OCI-LY7 (cell line): ENCODE measurements at regions not wholly inside any gene's neighbourhood (a gene's known extent, or its start where the extent isn't known, plus 50 kb on each side); places are given as distances from the start of the nearest gene placed in this dataset.

Experiments used
- BruUV-seq: library from RNA; stranded (reverse); fragments of 400-500 nt; replicated peaks from 2 replicates; lab custom pipeline; 2021; lab: Mats Ljungman, UMichigan
- CTCF ChIA-PET: fragments of 300-600 bp; sonication (Branson Sonifier 250); formaldehyde crosslinking; loops from one replicate; lab custom pipeline; 2022; ENCODE audit warnings: antibody characterized with exemption; ENCODE audit not compliant: unreplicated experiment; lab: Charles Lee
- POLR2A ChIA-PET: fragments of 300-600 bp; sonication (Branson Sonifier 250); formaldehyde crosslinking; loops from one replicate; lab custom pipeline; 2022; ENCODE audit warnings: antibody characterized with exemption; lab: Charles Lee
- DNase-seq: peaks from one replicate; pipeline ENCODE4 v3.0.0-alpha.2; 2015; ENCODE audit warnings: low spot score
- H2AFZ ChIP-seq: fragments of 200-600 bp; sonication (generic), shearing (Covaris generic); 2 replicates; pipeline ENCODE4 v1.6.1; 2014; ENCODE audit warnings: mild to moderate bottlenecking, antibody characterized with exemption, low read length, moderate library complexity
- H3K27ac ChIP-seq: fragments of 200-600 bp; sonication (generic); 2 replicates; pipeline ENCODE4 v1.5.1; 2014; ENCODE audit warnings: mixed run types, low read depth, mild to moderate bottlenecking, moderate library complexity, low read length, inconsistent platforms; ENCODE audit not compliant: poor library complexity, severe bottlenecking
- H3K36me3 ChIP-seq: fragments of 200-600 bp; sonication (generic); 2 replicates; pipeline ENCODE4 v1.6.1; 2014; ENCODE audit warnings: mild to moderate bottlenecking, antibody characterized with exemption, low read length, moderate library complexity, mixed read lengths; ENCODE audit not compliant: insufficient read depth
- H3K4me1 ChIP-seq: fragments of 200-600 bp; sonication (generic); 2 replicates; pipeline ENCODE4 v1.5.1; 2014; ENCODE audit warnings: mild to moderate bottlenecking, low read length; ENCODE audit not compliant: insufficient read depth, poor library complexity, severe bottlenecking
- H3K4me2 ChIP-seq: fragments of 200-600 bp; sonication (generic); 2 replicates; pipeline ENCODE4 v1.6.1; 2014; ENCODE audit warnings: mild to moderate bottlenecking, low read length
- H3K4me3 ChIP-seq: fragments of 200-600 bp; sonication (generic); 2 replicates; pipeline ENCODE4 v1.5.1; 2014; ENCODE audit warnings: mild to moderate bottlenecking, low read depth, low read length; ENCODE audit not compliant: poor library complexity, severe bottlenecking
- H3K79me2 ChIP-seq: fragments of 200-600 bp; sonication (generic); 2 replicates; pipeline ENCODE4 v1.6.1; 2016; ENCODE audit warnings: low read depth, mild to moderate bottlenecking, low read length, moderate library complexity, mixed read lengths; ENCODE audit not compliant: insufficient read depth
- H3K9me2 ChIP-seq: fragments of 200-600 bp; sonication (generic); 2 replicates; pipeline ENCODE4 v1.6.1; 2016; ENCODE audit warnings: mild to moderate bottlenecking, low read length, mixed read lengths; ENCODE audit not compliant: insufficient read depth
- H3K9me3 ChIP-seq: fragments of 200-600 bp; sonication (generic); 2 replicates; pipeline ENCODE4 v1.6.1; 2014; ENCODE audit warnings: mild to moderate bottlenecking, mixed run types, low read length, mixed read lengths
- H4K20me1 ChIP-seq: fragments of 200-600 bp; sonication (generic); 2 replicates; pipeline ENCODE4 v1.6.1; 2014; ENCODE audit warnings: mild to moderate bottlenecking, antibody characterized with exemption, low read length, moderate library complexity, mixed read lengths; ENCODE audit not compliant: insufficient read depth
- CTCF ChIP-seq: fragments of 200-600 bp; sonication (generic); conservative IDR thresholded peaks from 2 replicates; pipeline ENCODE4 v1.5.1; 2014; ENCODE audit warnings: mild to moderate bottlenecking, antibody characterized with exemption, low read length, moderate library complexity, mixed read lengths
- EZH2phosphoT487 ChIP-seq: fragments of 200-600 bp; sonication (generic); IDR thresholded peaks from 2 replicates; pipeline ENCODE4 v1.6.1; 2018; ENCODE audit warnings: low read depth, borderline replicate concordance, mild to moderate bottlenecking, mixed run types, antibody characterized with exemption, low read length, moderate library complexity, mixed read lengths
- intact Hi-C: fragments of 100-400 bp; cut with micrococcal nuclease; formaldehyde crosslinking; loops from one replicate; pipeline ENCODE4 v1.10.0; 2022; ENCODE audit not compliant: unreplicated experiment

- Histone ChIP-seq H2AFZ (no peak overlapping the region), H3K9me2 (no peaks in the 10 kb centered on the region), H3K27ac (no peak overlapping the region), H3K4me1 (no peaks in the 10 kb centered on the region), H3K4me3 (no peak overlapping the region), H3K4me2 (no peak overlapping the region), H3K79me2 (no peaks in the 10 kb centered on the region), H4K20me1 (no peaks in the 10 kb centered on the region), H3K36me3 (no peaks in the 10 kb centered on the region), H3K9me3 (no peaks in the 10 kb centered on the region)
- POLR2A ChIA-PET = interaction anchor here (0.6 kb wide), 2 partner anchors 10 to 338 kb away, joined by 3 read pairs; no protein-coding TSS in a partner anchor
- DNase-seq = no peak
- CTCF ChIA-PET = no interaction called here
- BruUV-seq = no TSS peak
- intact Hi-C loops = no loop called here
- TF ChIP-seq EZH2phosphoT487 = no peak
- no peak for TF ChIP-seq CTCF
Observed at GRCh38 chr2:153388246-153388645, 90.3 kb downstream of the RPRM start.

GRCh38 chr2:153387203-153387602 is 91.4 kb downstream of the RPRM start:
- intact Hi-C loops = no loop called here
- H3K4me1 ChIP-seq = no peaks in the 10 kb centered on the region

More at GRCh38 chr2:153387203-153387602, 91.4 kb downstream of the RPRM start:
- H3K4me2 ChIP-seq = no peak overlapping the region
- TF ChIP-seq EZH2phosphoT487 (no peak), CTCF (no peak)
- no peak overlapping the region for H3K4me3 ChIP-seq
- no peak overlapping the region for H3K27ac ChIP-seq
- ChIA-PET CTCF (no interaction called here), POLR2A (interaction anchor here (1.4 kb wide), 1 partner anchor 27 kb away, joined by 3 read pairs; no protein-coding TSS in a partner anchor)
- H3K9me3 ChIP-seq = no peaks in the 10 kb centered on the region
- no peaks in the 10 kb centered on the region for H3K9me2 ChIP-seq
- H4K20me1 ChIP-seq = no peaks in the 10 kb centered on the region
- H3K79me2 ChIP-seq = no peaks in the 10 kb centered on the region
- no peaks in the 10 kb centered on the region for H3K36me3 ChIP-seq
- H2AFZ ChIP-seq = no peak overlapping the region
- no TSS peak for BruUV-seq
- no peak for DNase-seq
